ENCODE measurements at regions not wholly inside any gene's neighbourhood (a gene's known extent, or its start where the extent isn't known, plus 50 kb on each side); places are given as distances from the start of the nearest gene placed in this dataset.

DNA sequence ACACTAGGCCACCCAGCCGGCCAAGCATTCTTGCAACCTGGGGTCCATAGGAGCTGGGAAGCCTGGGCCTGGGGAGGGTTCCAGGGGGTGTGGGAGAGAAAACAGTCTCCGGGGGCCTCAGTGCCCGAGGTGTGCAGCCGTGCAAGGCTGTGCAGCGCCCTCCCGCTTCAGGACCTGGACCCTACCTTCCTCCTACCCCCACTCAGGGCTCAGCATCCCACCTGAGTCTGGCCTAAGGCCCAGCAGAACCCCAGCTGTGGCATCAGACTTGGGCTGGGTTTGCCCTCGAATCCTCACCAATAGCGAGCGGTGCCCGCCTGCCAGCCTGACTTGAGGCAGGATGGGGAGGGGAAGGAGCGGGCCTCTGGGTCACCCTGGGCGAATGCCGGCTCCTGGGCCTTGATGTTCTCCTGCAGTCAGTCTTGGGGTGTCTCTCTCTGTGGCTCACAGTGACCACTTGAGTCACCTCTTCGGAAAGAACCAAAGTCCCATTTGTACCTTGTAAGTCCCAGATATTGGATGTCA lies 53.6 kb upstream of the PPARA start:
- Histone ChIP-seq H2BK5ac (ENCODE audit: low read depth, low read length, poor library complexity, severe bottlenecking) (no peak overlapping the region), H3K9ac (ENCODE audit: low read length) (peak overlapping the region; percentile 44), H4K8ac (ENCODE audit: low read length) (no peak overlapping the region), H3K4me1 (ENCODE audit: control insufficient read depth, insufficient read depth, low read depth, low read length) (peaks cover 26% of the 10 kb centered on the region), H3K18ac (ENCODE audit: low read depth in 1 of 2, low read length in 2 of 2) (no peak overlapping the region), H2AFZ (ENCODE audit: low read depth, low read length) (no peak overlapping the region), H2BK12ac (ENCODE audit: low read length in 2 of 2) (no peak overlapping the region), H2BK15ac (ENCODE audit: low read depth, poor library complexity, severe bottlenecking) (no peak overlapping the region), H2BK120ac (ENCODE audit: low read depth, low read length) (no peak overlapping the region), H3K14ac (ENCODE audit: low read length in 2 of 2) (no peak overlapping the region), H3K36me3 (ENCODE audit: control insufficient read depth in 1 of 2, insufficient read depth in 2 of 2, low read depth in 1 of 2, low read length in 2 of 2) (peaks cover 81% of the 10 kb centered on the region in 2 experiments), H3K23ac (ENCODE audit: low read length in 2 of 2) (no peak overlapping the region), H3K27ac (ENCODE audit: low read length, poor library complexity, severe bottlenecking) (no peak overlapping the region), H3K4ac (ENCODE audit: low read depth in 1 of 2, low read length in 2 of 2) (no peak overlapping the region), H3K79me1 (replicated peaks; ENCODE audit: low read length, poor library complexity, severe bottlenecking) (peaks cover 40% of the 10 kb centered on the region), H4K91ac (ENCODE audit: low read length) (no peak overlapping the region), H3K9me3 (ENCODE audit: control insufficient read depth, low read length) (no peaks in the 10 kb centered on the region), H2AK5ac (ENCODE audit: low read length, severe bottlenecking) (no peak overlapping the region), H3K4me3 (ENCODE audit: insufficient read depth in 1 of 2, low read depth in 1 of 2, low read length in 2 of 2) (no peak overlapping the region), H3K4me2 (ENCODE audit: low read length, poor library complexity, severe bottlenecking) (no peak overlapping the region), H3K27me3 (ENCODE audit: control insufficient read depth in 1 of 2, insufficient read depth in 1 of 2, low read length in 2 of 2) (no peaks in the 10 kb centered on the region)
- 95% methylated on average over 11 of the region's 14 CpGs for WGBS
- DNase-seq = no peak

DNA sequence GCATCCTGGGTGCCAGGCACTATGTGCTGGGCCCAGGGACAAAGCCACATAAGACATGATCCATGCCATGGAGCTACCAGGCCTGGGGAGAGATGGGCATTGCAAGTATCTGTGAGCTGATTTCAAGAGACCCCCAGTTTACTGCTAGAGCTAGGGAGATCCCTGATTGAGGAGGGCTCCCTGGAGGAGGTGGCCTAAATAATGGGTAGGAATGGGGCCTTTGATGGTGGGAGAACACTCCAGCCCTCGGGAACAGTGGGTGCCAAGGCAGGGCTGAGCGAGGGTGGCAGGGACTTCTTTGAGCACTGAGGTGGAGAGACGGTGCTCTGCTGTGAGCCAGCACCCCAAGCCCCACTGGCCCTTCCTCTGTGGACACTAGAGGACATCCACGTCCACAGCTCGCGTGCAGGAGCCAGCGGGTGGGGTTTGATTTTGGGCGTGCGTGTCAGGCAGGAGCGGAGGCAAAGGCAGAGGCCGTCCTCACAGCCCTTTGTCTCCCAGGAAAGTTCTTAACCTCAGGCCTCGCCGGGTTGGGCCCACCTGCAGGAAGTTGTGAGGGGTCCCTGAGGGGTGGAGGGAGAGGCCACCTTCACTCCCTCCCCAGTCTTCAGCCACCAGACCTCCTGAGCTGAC lies 52.9 kb upstream of the PPARA start:
- Histone ChIP-seq H2BK12ac (ENCODE audit: low read length in 2 of 2) (no peak overlapping the region), H3K79me1 (replicated peaks; ENCODE audit: low read length, poor library complexity, severe bottlenecking) (peaks cover 42% of the 10 kb centered on the region), H3K27me3 (ENCODE audit: control insufficient read depth in 1 of 2, insufficient read depth in 1 of 2, low read length in 2 of 2) (no peaks in the 10 kb centered on the region), H4K8ac (ENCODE audit: low read length) (no peak overlapping the region), H2BK120ac (ENCODE audit: low read depth, low read length) (no peak overlapping the region), H3K36me3 (ENCODE audit: control insufficient read depth in 1 of 2, insufficient read depth in 2 of 2, low read depth in 1 of 2, low read length in 2 of 2) (peaks cover 81% of the 10 kb centered on the region in 2 experiments), H2BK5ac (ENCODE audit: low read depth, low read length, poor library complexity, severe bottlenecking) (no peak overlapping the region), H3K14ac (ENCODE audit: low read length in 2 of 2) (no peak overlapping the region), H3K27ac (ENCODE audit: low read length, poor library complexity, severe bottlenecking) (no peak overlapping the region), H3K4ac (ENCODE audit: low read depth in 1 of 2, low read length in 2 of 2) (no peak overlapping the region), H2AK5ac (ENCODE audit: low read length, severe bottlenecking) (no peak overlapping the region), H3K18ac (ENCODE audit: low read depth in 1 of 2, low read length in 2 of 2) (no peak overlapping the region), H3K9ac (ENCODE audit: low read length) (peak overlapping the region; percentile 44), H3K9me3 (ENCODE audit: control insufficient read depth, low read length) (no peaks in the 10 kb centered on the region), H3K23ac (ENCODE audit: low read length in 2 of 2) (no peak overlapping the region), H4K91ac (ENCODE audit: low read length) (no peak overlapping the region), H2AFZ (ENCODE audit: low read depth, low read length) (no peak overlapping the region), H3K4me2 (ENCODE audit: low read length, poor library complexity, severe bottlenecking) (no peak overlapping the region), H3K4me1 (ENCODE audit: control insufficient read depth, insufficient read depth, low read depth, low read length) (peaks cover 31% of the 10 kb centered on the region), H2BK15ac (ENCODE audit: low read depth, poor library complexity, severe bottlenecking) (no peak overlapping the region), H3K4me3 (ENCODE audit: insufficient read depth in 1 of 2, low read depth in 1 of 2, low read length in 2 of 2) (no peak overlapping the region)
- 90% methylated on average over 12 of the region's 13 CpGs for WGBS
- no peak for DNase-seq

- 88% methylated on average over 31 of the region's 31 CpGs for WGBS
- Histone ChIP-seq H2AFZ (ENCODE audit: low read depth, low read length) (no peak overlapping the region), H4K8ac (ENCODE audit: low read length) (no peak overlapping the region), H3K18ac (ENCODE audit: low read depth in 1 of 2, low read length in 2 of 2) (no peak overlapping the region), H3K14ac (ENCODE audit: low read length in 2 of 2) (no peak overlapping the region), H3K36me3 (ENCODE audit: control insufficient read depth in 1 of 2, insufficient read depth in 2 of 2, low read depth in 1 of 2, low read length in 2 of 2) (peaks cover 81% of the 10 kb centered on the region in 2 experiments), H3K4me2 (ENCODE audit: low read length, poor library complexity, severe bottlenecking) (no peak overlapping the region), H4K91ac (ENCODE audit: low read length) (no peak overlapping the region), H3K4me3 (ENCODE audit: insufficient read depth in 1 of 2, low read depth in 1 of 2, low read length in 2 of 2) (no peak overlapping the region), H2AK5ac (ENCODE audit: low read length, severe bottlenecking) (no peak overlapping the region), H3K23ac (ENCODE audit: low read length in 2 of 2) (no peak overlapping the region), H3K9me3 (ENCODE audit: control insufficient read depth, low read length) (no peaks in the 10 kb centered on the region), H2BK5ac (ENCODE audit: low read depth, low read length, poor library complexity, severe bottlenecking) (no peak overlapping the region), H3K9ac (ENCODE audit: low read length) (peak overlapping the region; percentile 44), H3K79me1 (replicated peaks; ENCODE audit: low read length, poor library complexity, severe bottlenecking) (peaks cover 48% of the 10 kb centered on the region), H3K27me3 (ENCODE audit: control insufficient read depth in 1 of 2, insufficient read depth in 1 of 2, low read length in 2 of 2) (no peaks in the 10 kb centered on the region), H3K4me1 (ENCODE audit: control insufficient read depth, insufficient read depth, low read depth, low read length) (peaks cover 45% of the 10 kb centered on the region), H3K4ac (ENCODE audit: low read depth in 1 of 2, low read length in 2 of 2) (no peak overlapping the region), H2BK12ac (ENCODE audit: low read length in 2 of 2) (no peak overlapping the region), H3K27ac (ENCODE audit: low read length, poor library complexity, severe bottlenecking) (no peak overlapping the region), H2BK15ac (ENCODE audit: low read depth, poor library complexity, severe bottlenecking) (no peak overlapping the region), H2BK120ac (ENCODE audit: low read depth, low read length) (no peak overlapping the region)
- DNase-seq = no peak
These were observed 51.5 kb upstream of the PPARA start for GRCh38 chr22:46098525-46099475.

GRCh38 chr22:46099740-46100139 lies 50.6 kb upstream of the PPARA start:
- Histone ChIP-seq H3K79me1 (replicated peaks; ENCODE audit: low read length, poor library complexity, severe bottlenecking) (peaks cover 50% of the 10 kb centered on the region), H3K4ac (ENCODE audit: low read depth in 1 of 2, low read length in 2 of 2) (no peak overlapping the region), H3K4me1 (ENCODE audit: control insufficient read depth, insufficient read depth, low read depth, low read length) (peaks cover 53% of the 10 kb centered on the region), H2BK5ac (ENCODE audit: low read depth, low read length, poor library complexity, severe bottlenecking) (no peak overlapping the region), H3K27me3 (ENCODE audit: control insufficient read depth in 1 of 2, insufficient read depth in 1 of 2, low read length in 2 of 2) (no peaks in the 10 kb centered on the region), H3K4me2 (ENCODE audit: low read length, poor library complexity, severe bottlenecking) (no peak overlapping the region), H2AFZ (ENCODE audit: low read depth, low read length) (no peak overlapping the region), H4K8ac (ENCODE audit: low read length) (no peak overlapping the region), H3K23ac (ENCODE audit: low read length in 2 of 2) (no peak overlapping the region), H2AK5ac (ENCODE audit: low read length, severe bottlenecking) (no peak overlapping the region), H4K91ac (ENCODE audit: low read length) (no peak overlapping the region), H2BK120ac (ENCODE audit: low read depth, low read length) (no peak overlapping the region), H3K36me3 (ENCODE audit: control insufficient read depth in 1 of 2, insufficient read depth in 2 of 2, low read depth in 1 of 2, low read length in 2 of 2) (peaks cover 76 to 81% of the 10 kb centered on the region in 2 experiments), H3K9me3 (ENCODE audit: control insufficient read depth, low read length) (no peaks in the 10 kb centered on the region), H3K14ac (ENCODE audit: low read length in 2 of 2) (no peak overlapping the region), H3K9ac (ENCODE audit: low read length) (peak overlapping the region; percentile 44), H3K27ac (ENCODE audit: low read length, poor library complexity, severe bottlenecking) (no peak overlapping the region), H2BK12ac (ENCODE audit: low read length in 2 of 2) (no peak overlapping the region), H2BK15ac (ENCODE audit: low read depth, poor library complexity, severe bottlenecking) (no peak overlapping the region), H3K18ac (ENCODE audit: low read depth in 1 of 2, low read length in 2 of 2) (no peak overlapping the region), H3K4me3 (ENCODE audit: insufficient read depth in 1 of 2, low read depth in 1 of 2, low read length in 2 of 2) (no peak overlapping the region)
- no peak for DNase-seq
- 78% methylated on average over 4 of the region's 4 CpGs for WGBS
